ENCODE measurements at regions not wholly inside any gene's neighbourhood (a gene's known extent, or its start where the extent isn't known, plus 50 kb on each side); places are given as distances from the start of the nearest gene placed in this dataset.
A peak's percentile ranks its signal among the peaks of the same experiment; 100 is the strongest.

DNA sequence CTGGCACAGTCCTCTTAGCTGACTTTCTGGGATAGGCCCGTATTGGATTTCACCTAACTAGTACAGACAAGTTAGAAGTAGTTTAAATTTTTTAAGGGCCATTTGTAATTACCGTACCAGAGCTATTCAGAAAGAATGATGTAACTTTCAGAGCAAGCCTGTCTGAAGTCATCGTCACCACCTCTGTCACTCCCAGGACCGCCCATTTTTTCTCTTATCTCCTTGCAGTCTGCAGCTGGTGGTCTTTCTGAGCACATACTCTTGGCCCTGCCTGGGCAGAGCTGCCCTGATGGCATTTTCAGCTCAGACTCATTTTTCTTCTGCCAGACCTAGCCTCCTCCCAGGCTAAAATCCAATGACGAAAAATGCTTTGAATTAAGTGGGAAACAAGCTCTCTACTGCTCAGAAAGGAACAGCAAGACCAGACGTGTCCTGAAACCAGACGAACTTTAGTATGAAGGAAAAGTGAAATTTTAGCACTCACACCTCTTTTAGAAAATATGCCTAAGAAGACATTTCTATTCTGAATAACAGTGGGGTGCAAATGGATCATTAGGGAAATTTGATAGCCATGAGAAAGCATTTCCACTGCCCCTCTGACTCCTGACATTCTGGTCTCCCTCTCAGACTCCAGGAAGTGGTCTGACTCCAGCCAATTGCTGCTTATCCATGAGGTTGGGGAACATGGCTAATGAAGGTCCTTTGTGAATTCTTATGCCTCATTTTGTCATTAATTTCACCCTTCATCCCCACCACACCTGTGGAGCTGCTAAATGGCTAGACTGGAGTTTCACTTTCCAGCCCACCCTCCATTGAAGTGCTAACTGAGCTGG, 162.4 kb upstream of the GYPA start:
- no peak for DNase-seq (ENCODE audit: low read depth, low spot score)

DNA sequence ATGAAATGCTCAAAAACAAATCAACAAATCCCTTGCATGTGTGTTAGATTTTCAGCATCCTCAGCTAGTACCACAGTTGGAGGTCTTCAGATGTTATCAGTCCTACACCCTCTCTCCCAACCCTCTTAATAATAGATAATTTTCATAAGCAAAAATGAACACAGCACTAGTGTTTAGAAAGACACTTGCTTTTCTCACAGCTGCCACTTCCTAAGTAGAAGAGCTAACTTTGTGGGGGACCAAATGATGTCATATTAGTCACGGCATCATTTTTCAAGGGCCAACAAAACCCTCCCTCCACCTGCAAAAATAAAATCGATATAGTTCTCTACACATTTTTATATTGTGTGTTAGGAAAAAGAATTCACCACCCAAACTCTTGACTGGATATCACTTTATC, 163.5 kb upstream of the GYPA start:
- DNase-seq (ENCODE audit: low read depth, low spot score) = no peak

DNA sequence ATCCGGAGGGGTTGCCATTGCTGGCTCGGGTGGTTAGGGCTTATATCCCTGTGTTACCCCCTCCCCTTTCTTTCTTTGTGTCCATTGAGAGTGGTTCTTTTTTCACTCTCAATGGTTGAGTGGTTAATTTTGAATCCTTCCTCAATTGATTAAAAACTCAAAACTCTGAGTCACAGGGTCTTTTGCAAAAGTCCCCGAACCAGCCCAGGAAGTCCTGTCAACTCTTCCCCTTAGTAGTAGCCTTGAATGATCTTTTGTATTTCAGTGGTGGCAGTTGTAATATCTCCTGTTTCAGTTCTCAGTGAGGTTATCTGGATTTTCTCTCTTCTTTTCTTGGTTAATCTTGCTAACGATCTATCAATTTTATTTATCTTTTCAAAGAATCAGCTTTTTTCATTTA, 170.0 kb upstream of the GYPA start:
- DNase-seq (ENCODE audit: low read depth, low spot score) = no peak

DNA sequence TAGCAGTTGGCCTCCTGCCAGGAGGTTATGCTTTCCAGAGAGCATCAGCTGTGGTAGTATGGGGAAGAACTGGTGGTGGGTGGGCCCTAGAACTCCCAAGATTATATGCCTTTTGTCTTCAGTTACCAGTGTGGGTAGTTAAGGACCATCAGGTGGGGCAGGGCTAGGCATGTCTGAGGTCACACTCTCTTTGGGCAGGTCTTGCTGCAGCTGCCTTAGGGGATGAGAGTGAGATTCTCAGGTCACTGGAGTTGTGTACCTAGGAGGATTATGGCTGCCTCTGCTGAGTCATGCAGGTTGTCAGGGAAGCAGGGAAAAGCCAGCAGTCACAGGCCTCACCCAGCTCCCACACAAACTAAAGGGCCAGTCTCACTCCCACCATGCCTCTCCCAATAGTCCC, 172.9 kb upstream of the GYPA start:
- no peak for DNase-seq (ENCODE audit: low read depth, low spot score)

DNA sequence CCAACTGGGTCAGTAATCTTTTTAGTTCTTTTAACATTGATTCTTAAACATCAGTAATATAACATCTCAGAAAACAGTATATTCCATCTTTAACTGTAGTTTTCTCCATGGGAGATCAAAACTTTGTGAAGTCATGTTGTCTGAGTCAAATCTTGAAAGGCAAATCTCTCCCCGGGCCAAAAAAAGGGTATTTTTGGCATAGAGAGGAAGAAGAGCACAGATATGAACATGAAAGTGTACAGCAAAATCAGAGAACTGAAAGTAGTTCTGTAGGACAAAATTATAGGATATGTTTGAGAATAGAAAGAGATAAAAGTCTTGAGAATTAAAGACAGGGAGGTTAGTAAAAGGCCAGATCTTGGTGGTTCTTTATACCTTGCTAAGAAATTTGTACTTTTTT, 176.4 kb upstream of the GYPA start:
- no peak for DNase-seq (ENCODE audit: low read depth, low spot score)

DNA sequence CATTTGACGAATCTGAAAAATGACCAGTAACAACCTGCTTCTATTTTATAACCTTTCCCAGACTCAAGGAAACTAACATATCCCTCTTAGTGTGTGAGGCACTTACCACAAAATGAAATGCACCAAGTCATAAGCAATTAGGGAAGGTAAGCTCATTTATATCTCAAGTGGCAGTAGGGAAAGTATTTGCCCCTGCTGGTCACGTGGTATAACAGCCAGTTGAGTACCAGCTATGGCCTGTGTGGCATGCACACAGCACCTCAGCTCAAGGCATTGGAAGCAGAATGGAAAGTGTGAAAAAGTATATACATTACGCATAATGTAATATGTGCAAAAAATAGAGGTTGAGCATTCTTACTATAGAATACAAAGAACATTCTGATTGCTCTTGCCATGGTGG, 178.3 kb upstream of the GYPA start:
- DNase-seq (ENCODE audit: low read depth, low spot score) = no peak

DNA sequence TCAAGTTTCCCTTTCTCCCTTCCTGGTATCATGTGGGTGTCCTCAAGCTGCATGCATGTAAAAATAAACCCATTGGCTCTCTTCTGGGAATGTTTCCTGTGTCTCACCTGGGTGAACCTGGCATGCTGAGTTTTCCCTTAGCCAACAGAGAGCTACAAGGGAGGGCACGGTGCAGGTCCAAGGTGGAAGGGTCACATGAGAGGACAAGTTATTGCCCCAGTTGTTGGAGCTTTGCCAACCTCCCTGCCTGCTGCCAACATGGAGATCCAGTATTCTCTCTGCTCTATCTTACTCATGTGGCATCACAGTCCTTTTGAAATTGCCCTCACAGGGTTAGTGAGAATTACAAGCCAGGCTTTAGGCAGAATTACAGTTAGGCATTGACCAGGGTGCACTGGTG, 196.1 kb upstream of the GYPA start:
- no peak for DNase-seq (ENCODE audit: low read depth, low spot score)

DNA sequence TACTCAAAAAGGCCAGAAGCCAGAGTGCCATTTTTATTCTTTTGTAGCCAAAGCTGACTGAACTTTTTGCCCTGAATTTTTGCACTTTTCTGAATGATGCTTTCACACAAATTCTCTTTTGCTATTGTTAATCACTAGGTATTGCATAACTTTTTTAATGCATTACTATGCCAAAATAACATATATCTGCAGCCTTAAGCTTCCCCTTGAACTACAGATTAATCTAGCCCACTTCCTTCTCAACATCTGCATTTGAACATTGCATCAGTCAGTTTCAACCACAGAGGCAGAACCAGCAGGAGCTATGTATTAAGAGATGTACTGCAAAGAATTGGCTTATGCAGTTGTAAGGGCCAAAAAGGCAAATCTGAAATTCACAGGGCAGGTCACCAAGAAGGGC, 197.6 kb upstream of the GYPA start:
- DNase-seq (ENCODE audit: low read depth, low spot score) = no peak

DNA sequence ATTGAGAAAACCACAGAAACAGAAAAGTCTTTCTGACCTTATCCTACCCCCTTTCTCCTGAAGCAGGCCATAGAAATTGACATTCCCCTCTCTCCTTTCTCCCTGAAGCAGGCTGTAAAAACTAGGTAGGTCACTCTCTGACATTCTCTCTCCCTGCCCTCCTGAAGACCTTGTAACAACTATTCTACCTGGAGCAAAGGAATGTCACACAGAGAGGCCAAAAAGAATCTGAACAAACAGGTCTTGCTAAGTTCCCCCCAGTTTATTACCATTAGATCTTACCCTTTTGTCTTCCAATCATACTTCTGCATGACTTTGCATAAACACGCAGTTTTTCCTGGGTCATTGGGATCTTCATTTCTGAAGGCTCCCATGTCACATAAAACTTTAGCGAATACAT, 198.3 kb upstream of the GYPA start:
- no peak for DNase-seq (ENCODE audit: low read depth, low spot score)

DNA sequence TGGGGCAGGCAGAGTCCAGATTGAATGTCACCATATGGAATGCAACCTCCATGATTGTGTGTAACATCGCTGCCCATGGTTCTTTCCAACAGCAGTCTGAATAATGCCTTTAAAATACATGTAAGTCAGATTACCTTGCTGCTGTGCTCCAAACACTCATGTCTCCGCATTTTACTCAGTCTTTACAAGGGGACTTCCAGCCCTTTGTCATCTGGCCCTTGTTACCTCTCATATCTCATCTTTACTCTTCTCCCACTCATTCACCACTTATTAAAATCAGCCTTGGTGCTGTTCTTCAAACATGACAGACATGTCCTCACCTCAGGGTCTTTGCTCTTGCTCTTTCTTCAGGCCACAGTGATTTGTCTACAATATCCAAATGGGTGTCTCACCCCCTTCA, 200.4 kb upstream of the GYPA start:
- no peak for DNase-seq (ENCODE audit: low read depth, low spot score)

DNA sequence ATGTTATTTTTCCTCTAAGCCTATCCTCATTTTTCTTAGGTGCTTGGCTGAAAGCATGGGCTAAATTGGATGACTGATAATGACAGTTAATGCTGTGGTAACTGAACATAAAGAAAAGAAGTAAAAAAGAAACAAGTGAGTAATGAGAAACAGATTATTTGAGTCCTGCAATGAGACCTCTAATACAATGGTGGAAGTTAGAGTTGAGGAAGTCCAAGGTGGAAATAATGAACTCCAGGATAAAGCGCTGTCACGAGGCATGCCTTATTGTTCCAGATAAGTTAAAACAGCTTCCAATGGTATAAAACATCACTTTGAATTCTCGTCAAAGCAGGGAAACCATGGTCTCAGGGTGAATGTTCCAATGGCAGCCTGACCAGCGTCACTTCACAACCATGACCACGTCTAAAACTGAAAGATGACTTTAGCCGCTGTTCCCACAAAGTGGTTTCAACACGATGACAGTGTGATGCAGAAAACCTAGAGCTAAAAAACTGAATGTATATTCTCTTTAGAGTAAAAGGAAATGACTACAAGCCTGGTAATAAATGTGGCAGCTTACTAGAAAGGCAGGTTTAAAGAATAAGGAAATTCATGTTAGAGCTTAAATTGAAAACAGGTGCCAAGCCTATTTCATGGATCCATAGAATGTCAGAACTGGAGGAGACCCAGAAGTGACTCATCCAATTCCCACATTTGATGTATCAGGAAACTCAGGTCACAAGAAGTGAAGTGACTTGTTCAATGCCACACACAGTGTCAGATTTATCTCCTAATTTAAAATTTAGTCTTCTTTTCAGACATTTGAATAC, 202.6 kb upstream of the GYPA start:
- no peak for DNase-seq (ENCODE audit: low read depth, low spot score)

DNA sequence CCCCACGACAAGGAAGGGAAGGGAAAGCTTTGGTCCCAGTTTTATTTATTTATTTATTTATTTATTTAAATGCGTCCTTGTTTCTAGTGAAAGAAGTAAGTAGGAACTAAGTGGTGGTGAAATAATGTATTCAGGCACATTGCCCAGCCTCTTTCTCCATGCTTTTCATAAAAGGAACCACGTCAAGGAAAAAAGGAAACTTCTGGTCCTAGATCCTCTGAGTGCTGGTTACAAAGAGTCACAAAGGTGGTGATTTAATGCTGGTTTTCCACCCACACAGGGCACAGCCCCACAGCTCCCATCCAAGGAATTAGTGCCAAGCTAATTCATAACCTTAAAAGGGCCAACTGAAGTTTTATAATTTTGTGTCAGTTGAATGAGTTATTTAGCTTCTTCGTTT, 206.6 kb upstream of the GYPA start:
- DNase-seq (ENCODE audit: low read depth, low spot score) = peak; percentile 30

DNA sequence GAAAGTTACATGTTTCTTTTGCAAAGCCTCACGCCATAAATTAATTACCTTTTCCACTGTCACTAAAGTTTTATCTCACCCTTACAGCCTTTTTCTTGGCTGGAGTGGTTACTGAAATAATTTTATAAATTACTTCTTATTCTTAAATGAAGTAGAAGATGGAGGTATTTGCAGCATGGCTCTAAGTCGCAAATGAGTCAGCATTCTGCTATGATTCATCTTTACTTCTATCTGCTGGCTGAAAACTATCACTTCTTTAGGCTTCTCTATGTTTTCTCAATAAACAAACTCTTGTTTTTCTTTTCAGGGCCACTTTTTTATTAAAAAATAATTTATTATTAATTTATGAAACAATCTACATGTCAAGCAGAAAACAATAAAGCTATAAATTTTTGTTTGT, 210.2 kb upstream of the GYPA start:
- DNase-seq (ENCODE audit: low read depth, low spot score) = peak; percentile 24

DNA sequence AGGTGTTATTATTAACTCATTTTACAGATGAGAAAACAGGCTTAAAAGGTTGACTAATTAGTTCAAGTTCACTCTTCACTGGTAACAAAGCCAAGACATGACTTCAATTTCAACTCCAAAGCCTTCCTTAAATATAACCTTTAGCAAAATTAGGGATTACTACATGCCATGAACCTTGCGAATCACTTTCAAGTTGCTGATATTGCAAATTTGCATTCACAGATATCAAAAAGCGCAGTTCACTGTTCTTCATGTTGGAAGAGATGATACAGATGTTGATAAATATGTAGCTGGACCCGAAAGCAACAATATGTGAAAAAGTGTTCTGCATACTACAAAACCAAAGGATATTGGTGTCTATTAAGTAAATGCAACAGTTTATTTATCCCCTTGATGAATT, 210.8 kb upstream of the GYPA start:
- no peak for DNase-seq (ENCODE audit: low read depth, low spot score)

DNA sequence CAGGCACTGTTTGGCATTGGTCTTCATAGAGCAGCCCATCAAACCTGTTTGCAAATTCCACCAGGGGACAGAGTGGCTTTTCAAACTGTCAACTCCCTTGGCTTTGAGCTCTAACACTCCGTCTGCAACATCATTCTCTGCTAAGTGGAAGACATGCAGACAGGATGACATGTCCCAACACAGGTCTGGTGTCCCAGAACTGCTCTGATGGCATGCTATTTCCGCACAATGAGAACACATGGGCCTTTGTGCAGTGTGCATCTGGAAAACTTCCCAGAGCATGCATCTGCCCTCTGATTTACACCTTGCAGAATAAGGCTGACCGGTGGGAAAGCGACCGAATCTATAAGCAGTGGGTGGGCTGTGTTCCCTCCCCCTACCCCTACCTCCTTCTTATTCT, 212.8 kb upstream of the GYPA start:
- DNase-seq (ENCODE audit: low read depth, low spot score) = peak; percentile 5

DNA sequence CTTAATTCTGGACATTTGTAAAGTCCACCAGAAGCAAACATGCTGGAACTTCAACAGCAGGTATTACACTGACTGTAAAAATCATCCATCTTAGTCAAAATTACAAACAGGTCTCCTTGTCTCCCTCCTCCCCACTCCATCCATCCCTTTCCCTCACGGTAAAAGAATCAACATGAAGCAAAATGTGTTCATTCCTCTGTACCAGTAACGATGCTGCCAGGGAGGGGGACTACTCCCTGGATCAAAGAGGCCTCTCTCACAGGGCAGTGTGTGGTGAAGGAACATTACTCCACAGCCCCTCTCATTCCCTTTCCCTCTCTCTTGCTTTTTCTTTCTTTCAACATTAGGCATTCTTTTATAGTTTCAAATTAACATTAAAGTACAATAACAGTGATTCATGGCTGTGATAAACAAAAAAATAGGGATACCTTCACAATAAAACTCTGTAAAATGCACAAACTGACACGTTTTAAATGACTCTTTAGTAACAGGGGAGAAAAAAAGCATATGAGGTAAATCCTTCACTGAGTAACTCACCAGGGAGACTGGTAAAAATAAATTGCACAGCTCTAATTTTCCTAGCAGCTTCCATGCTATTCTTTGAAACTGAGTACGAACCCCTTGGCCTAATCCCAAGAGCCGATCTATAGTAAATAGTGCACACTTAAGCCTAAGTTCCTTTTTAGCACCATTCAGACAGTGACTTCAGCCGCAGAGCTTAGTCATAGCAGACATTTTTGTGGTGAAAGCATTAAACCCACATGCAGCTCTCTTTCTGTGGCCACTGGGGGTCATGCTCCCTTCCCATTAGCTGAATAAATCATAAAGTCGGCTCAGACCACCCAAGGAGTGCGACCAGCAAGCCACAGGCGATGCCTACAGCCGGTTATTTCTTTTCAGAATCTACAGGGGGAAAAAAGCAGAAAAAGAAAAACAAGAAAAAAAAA, 215.6 kb upstream of the GYPA start:
- DNase-seq (ENCODE audit: low read depth, low spot score) = peak; percentile 97

DNA sequence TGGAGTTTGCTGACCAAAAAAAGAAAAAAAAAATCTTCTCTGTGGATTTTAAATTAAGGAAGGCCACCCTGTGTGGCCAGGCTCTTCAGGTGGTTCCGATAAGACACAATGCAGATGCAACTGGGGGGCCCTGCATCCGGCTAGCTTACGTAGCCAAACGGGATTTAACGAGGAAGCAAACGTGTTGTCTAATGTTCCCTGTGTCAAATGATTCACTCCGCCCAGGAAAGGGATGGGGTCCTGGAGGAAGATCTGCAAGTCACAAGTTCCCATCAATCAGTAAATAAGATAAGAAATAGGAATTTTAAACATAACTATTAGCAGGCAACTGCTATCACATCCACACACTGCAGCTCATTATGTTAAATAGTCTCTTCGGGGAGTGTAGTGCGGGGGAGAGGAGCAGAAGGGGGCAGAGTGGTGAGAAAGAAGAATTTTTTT, 216.4 kb upstream of the GYPA start:
- no peak for DNase-seq (ENCODE audit: low read depth, low spot score)

DNA sequence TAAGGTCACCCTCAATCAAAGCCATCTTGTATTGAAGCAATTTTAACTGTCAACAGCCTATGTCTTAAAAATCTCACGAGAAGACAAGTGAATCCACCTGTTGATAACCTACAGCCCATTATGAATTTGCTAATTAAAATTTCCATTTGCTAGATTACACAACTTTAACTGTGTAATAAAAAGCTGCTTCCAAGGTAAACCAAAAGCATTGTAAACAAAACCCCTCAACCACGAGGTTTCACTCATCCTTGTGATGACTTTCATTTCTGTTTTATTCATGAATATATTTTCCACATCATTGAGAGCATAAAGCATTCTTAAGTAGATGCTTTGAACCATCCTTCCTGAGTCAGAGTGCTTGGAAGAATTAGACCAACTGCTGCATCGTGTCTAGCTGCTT, 217.5 kb upstream of the GYPA start:
- peak; percentile 5 for DNase-seq (ENCODE audit: low read depth, low spot score)

DNA sequence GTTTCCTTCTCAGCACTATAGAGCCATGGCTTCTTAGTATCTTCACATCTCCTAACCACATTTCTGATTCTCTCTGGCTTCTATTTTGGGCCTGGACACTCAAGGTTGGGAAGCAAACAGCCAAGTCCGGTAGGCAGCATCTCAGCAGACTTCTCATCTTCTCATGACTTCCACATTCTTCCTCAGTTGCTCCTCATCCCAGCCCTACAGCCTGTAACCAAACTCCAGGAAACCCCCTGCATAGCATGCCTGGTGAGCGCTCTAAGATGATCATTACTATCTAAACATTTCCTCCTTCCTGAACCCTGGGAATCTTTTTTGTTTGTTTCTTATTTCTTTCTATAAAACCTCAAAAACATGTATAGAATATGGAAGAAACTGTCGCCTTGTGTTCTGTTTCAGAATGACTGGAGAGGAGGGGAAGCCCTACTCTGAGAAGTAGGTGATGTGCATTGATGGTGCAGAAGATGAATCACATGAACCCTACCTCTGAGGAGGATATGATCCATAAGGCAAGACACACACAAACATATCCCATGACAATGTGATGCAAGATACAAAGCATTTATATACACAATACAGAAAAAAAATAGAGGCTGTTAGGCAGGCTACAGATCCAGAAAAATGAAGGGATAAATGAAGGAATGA, 219.8 kb upstream of the GYPA start:
- DNase-seq (ENCODE audit: low read depth, low spot score) = no peak

DNA sequence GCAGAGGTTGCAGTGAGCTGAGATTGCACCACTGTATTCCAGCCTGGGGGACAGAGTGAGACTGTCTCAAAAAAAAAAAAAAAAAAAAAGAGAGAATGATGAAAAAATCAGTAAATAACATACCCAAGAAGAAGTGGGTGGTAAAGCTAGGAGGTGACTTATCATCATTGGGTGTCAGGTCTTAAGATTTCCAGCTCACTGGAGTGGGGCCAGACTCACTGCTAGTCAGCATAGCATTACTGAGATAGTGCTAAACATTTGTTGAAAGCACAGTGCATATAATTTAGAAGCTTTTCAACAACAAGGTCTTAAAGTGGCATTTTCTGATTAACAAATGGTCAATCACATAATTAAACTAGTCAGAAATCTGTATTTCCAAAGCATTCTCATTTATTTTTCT, 221.8 kb upstream of the GYPA start:
- no peak for DNase-seq (ENCODE audit: low read depth, low spot score)

DNA sequence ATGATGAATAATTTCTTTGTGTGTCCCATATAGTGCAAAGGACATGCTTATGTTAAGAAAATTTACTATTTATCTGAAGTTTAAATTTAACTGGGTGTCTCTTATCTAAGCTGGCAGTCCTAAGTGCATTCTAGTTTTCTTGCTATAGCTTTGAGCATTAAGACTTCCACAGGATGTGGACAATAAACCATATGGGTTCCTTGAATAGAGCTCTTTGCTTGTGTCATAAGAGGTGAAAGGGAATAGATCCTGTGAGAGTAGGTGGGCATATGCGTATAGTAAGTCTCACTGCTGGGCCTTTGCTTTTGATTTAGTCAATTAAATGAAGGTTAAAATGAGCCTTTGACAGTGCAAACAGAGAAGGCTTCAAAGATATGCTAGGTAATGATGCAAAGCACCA, 223.4 kb upstream of the GYPA start:
- no peak for DNase-seq (ENCODE audit: low read depth, low spot score)

DNA sequence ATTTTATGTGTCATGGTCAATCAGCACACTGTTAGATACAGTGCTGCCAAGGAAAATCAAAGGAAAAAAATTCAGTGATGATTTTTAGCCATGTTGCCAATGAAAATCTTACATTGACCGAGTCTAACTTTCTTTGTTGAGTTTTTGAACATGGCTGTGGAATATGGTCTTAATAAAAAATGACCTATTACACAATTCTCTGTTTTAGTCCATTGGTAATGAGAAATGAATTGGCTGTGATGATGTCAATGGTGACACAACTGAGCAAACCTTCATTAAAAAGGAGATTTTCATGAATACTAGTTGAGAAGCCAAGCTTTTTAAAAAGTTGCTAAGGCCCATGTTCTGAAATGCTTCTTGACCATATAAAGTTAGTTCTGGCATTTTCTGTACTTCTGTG, 225.9 kb upstream of the GYPA start:
- DNase-seq (ENCODE audit: low read depth, low spot score) = no peak

Measured in astrocyte of the hippocampus (primary cell).